Glomerular visceral epithelial cell (primary cell): ENCODE measurements at regions not wholly inside any gene's neighbourhood (a gene's known extent, or its start where the extent isn't known, plus 50 kb on each side); places are given as distances from the start of the nearest gene placed in this dataset.

Source experiments
- DNase-seq: peaks from one replicate; pipeline ENCODE4 v3.0.0-alpha.2; 2016; ENCODE audit errors: extremely low spot score

GRCh38 chr4:136850446-136850845 lies 681.8 kb downstream of the PCDH18 start:
- no peak for DNase-seq

DNA sequence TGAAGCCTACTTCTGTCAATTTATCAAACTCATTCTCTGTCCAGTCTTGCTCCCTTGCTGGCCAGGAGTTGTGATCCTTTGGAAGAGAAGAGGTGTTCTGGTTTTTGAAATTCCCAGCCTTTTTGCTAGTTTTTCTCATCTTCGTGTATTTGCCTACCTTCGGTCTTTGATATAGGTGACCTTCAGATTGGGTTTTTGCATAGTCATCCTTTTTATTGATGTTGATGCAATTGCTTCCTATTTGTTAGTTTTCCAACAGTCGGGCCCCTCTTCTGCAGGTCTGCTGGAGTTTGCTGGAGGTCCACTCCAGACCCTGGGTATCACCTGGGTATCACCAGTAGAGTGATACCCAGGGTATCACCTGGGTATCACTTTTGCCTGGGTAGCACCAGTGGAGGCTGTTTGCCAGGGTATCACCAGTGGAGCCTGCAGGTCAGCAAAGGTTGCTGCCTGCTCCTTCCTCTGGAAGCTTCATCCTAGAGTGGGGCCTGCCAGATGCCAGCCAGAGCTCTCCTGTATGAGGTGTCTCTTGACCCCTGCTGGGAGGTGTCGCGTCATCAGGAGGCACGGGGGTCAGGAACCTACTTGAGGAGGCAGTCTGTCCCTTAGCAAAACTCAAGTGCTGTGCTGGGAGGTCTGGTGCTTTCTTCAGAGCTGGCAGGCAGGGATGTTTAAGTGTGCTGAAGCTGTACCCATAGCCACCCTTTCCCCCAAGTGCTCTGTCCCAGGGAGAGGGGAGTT lies 684.2 kb downstream of the PCDH18 start:
- no peak for DNase-seq

GRCh38 chr4:136841526-136841925 lies 690.8 kb downstream of the PCDH18 start:
- no peak for DNase-seq

- DNase-seq: no peak
These were observed 693.7 kb downstream of the PCDH18 start for GRCh38 chr4:136838607-136839006.

DNA sequence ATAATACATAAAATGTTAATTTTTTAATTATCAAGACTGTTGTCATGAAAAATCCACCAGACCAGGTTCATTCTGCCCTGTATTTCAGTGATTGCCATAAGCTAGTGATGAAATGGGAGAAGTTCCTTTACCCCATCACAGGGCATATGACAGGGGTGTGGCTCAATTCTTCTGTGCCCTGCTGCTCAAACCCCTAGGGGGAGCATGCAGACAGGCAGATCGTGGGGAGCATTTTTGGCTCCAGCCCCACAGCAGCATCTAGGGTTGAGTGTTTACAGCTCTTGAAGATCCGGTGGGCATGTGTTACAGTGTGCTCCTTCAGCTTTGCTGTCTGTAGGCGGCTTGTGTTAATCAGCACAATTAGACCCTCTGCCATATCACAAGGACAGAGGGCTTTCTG lies 700.7 kb downstream of the PCDH18 start:
- DNase-seq: no peak

- no peak for DNase-seq
These were observed 703.0 kb downstream of the PCDH18 start for GRCh38 chr4:136829280-136829679.

- DNase-seq: no peak
These were observed 709.3 kb downstream of the PCDH18 start for GRCh38 chr4:136823020-136823419.

DNA sequence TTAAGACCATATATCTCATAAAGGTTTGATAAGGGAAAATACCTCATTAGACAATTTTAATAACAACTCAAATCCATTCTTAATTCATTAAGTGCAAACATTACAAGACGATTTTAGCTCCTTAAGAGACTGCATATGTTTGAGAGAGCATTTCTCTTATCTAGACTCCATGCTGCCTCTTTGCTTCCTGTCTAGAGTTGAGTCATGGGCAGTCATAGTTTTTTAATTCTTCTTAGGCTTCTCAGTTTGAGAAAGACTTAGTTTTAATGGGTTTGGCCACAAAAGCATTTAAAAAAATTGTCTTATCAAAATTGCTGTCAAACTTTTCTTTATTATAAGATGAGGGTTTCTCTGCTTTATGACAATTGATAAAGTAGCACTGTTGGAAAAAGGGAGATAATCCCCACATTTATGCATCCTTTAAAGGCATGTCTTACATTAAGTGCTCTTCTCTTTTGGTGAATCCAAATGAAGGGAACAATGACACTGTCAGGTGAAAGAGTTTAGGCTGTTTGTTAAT lies 713.4 kb downstream of the PCDH18 start:
- DNase-seq: no peak

DNA sequence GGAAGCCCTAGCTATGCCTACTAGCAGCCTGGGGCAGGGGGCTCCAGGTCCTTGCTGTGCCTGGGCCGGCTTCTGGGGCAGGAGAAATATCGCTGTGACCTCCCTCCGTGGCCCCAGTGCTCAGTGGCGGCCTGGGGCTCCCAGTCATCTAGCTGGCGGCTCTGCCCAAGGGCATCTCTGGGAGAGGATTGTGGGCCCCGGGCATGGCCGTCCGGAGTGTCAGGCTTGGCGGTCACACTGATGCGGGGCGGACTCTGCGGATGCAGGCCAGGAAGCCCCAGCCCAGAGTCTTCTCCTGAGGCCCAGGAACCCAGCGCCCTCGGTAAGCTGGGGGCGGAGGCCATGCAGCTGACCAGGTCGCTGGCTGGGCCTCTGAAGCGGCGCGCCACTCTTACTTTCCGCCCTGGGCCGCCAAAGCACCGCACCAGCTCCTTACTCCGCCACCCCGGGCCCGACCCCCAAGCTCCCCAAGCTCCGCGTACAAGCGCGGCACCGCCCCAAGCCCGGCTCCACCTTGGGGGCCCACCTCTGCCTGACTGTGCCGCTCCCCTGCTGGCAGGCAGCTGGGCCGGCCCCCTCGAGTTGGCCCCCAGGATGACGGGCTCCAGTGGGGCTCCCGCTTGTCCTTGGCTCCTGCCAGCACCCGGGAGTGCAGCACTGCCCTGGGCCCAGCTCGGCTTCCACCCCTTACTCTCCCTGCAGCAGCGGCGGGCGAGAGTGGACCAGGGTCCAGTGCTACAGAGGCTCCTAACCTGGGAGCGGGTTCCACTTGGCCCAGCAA lies 720.0 kb downstream of the PCDH18 start:
- DNase-seq: no peak

DNA sequence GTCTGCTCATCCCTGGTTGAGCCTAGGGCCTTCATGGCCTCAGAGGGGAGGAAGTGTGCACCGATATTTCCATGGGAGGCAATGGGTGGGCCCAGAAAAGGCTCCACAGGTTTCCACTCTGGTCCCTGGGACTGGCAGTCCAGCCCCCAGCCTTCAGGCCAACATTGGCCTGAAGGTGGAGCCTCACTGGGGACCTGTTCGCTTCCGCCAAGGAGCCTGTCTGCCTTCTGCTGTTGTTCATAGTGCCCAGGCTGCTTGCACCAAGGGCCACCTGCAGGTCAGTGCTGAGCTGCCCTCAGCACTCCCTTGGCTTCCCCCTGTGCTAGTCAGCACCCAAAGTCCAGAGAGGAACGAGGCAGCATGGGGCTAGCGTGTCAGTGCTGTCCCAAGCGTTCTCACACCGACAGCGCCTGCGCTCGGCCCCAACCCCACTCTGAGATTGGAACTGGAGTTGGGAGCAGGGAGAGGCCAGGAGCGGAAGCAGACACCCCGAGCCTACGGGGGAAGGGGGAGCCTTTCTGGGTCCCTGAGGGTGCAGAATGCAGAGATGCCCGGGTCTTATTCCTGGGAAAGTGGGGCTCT lies 720.7 kb downstream of the PCDH18 start:
- no peak for DNase-seq

GRCh38 chr4:136810626-136811025 lies 721.7 kb downstream of the PCDH18 start:
- no peak for DNase-seq

DNA sequence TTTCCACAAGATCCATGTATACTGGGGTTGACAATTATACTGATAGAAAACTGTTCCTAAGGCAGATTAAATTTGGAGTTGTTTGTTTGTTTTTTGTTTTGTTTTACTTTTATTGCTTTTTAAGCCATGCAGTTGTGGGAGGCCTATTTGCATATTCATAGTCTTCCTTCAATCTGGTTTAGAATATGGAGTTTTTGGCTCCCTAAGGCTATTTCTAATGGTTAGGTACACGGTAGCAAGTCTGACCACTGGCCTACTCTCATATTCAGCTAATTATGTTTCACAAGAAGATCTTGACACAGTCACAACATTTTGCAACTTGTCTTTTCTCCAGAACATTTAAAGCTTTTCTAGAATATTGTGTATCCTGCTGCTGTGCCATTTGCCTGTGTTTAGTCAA lies 725.5 kb downstream of the PCDH18 start:
- no peak for DNase-seq

GRCh38 chr4:136805617-136806016 lies 726.7 kb downstream of the PCDH18 start:
- no peak for DNase-seq

DNA sequence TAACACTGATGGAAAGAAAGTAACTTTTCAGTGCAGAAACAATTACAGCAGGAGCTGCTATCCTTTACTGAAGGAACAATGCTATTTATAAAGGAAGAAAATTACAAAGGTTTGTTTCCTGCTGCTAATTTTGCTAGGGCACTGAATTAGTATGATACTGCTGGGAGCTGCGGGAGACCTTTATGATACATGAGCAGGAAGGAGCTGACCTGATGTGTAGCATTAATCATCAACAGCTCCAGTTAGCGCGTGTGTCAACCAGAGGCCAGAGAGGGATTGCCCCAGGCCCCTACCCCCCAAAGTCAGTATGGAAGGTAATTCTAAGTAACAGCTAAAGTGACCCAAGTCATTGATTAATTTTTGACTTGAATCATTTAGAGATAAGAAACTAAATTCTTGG lies 728.9 kb downstream of the PCDH18 start:
- DNase-seq: peak; percentile 13

DNA sequence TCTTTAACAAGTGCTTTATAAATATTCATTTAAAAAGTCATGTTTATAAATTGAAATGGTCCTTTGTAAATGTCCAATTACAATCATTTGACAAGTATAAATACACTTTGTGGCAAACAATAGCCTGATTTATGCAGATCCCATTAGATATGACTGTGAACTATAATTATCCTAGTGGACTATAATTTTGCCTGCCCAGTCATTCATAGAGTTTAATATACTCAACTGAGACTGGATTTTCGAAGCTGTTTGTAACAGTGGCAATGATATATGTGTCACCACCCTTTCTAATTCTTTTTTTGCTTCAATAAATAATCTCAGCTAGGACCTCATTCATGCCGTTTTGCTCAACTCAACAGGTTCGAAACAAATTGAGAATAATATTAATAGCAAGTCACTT lies 732.0 kb downstream of the PCDH18 start:
- no peak for DNase-seq

GRCh38 chr4:136796953-136797352 lies 735.3 kb downstream of the PCDH18 start:
- DNase-seq: no peak

DNA sequence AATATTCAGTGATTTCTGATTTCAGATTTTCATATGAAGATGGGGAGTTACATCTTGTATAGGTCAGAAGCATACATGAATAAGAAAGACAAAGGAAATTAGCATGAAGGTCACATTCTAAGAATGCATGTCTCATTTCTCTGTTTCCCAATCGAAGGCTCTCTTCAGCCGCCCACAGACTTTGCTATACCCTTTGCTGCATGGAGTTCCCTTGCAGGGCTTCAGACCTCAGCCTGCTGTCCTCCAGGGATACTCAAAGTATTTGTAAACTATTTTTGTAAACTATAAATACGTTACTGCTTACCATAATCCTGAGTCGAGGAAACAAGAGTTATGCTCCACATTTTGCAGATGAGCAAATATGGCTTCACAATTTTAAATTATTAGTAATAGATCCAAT lies 738.4 kb downstream of the PCDH18 start:
- DNase-seq: no peak

DNA sequence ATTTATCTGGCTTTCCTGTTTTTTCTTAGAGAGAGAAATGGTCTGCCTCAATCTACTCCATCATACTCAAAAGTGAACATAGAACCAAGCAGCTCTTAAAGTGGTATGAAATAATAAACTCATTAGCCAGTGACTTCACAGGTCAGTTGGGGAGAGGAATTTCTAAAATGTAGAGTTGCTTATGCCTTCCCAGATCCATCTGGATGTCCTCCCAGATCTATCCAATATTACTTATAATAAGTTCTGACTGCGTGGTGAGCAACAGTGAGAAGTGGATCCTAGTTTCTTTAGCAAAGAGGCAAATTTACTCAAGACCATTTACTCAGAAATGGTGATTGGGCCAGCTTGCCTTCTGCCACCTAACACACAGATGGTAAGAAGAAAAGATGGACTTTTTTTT lies 748.0 kb downstream of the PCDH18 start:
- no peak for DNase-seq

- no peak for DNase-seq
These were observed 762.6 kb downstream of the PCDH18 start for GRCh38 chr4:136769717-136770116.

- no peak for DNase-seq
These were observed 763.4 kb downstream of the PCDH18 start for GRCh38 chr4:136768925-136769275.

DNA sequence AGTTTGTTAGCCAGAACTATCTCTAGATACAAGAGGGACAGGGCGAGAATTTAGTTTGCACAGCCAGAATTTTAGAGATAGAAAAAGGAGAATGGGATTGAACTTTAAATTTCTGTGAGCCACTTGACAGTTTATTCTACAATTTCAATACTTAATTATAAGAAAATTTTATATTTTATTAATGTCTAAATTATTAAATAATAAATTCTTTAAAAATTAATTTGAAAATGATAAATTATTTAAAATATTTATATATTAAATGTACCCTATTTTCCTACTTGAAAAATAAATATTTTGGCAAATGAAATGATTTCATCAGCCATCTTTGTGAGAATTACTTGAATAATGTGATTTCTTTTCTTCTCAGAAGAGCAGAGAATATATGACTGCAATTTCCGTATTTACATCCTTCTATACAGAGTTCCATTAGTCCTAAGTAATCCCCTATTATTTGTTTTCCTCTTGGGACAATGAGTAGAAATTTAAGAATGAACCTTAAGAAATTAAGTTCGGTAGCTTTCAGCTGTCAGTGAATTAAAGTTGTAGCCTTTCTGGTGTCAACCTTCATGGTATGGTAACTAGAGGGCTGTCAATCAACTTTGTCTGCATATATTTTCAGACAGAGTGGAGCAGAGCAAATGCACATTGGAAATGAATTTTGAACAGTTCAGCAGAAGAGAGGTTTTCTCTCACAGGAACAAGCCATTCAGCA lies 763.9 kb downstream of the PCDH18 start:
- DNase-seq: no peak

- no peak for DNase-seq
These were observed 768.4 kb downstream of the PCDH18 start for GRCh38 chr4:136763919-136764318.
